ENCODE measurements at regions not wholly inside any gene's neighbourhood (a gene's known extent, or its start where the extent isn't known, plus 50 kb on each side); places are given as distances from the start of the nearest gene placed in this dataset.

- ATAC-seq (no peak), FAIRE-seq (no peak), DNase-seq (ENCODE audit: low read depth, low spot score) (no peak)
- ChIA-PET POLR2A (no interaction called here), RAD21 (ENCODE audit: unreplicated experiment) (no interaction called here), SMC1A (ENCODE audit: uncharacterized antibody, unreplicated experiment) (no interaction called here), CTCF (no interaction called here)
- Histone ChIP-seq H3K9me3 (replicated peaks; ENCODE audit: control insufficient read depth, insufficient read depth, low read length) (no peaks in the 10 kb centered on the region), H3K36me3 (ENCODE audit: control insufficient read depth in 2 of 2, insufficient read depth in 2 of 2, low read length in 1 of 2) (no peaks in the 10 kb centered on the region), H3K9ac (ENCODE audit: control insufficient read depth, insufficient read depth, low read length) (no peak overlapping the region), H3K4me2 (ENCODE audit: control insufficient read depth, insufficient read depth) (no peak overlapping the region), H4K20me1 (ENCODE audit: control insufficient read depth, insufficient read depth) (no peaks in the 10 kb centered on the region), H3K27ac (ENCODE audit: control insufficient read depth, insufficient read depth) (no peak overlapping the region), H3K27me3 (replicated peaks in 1 of 2; ENCODE audit: control insufficient read depth in 2 of 2, insufficient read depth in 2 of 2, low read length in 1 of 2) (no peaks in the 10 kb centered on the region), H3K4me3 (no peak overlapping the region), H3K4me1 (ENCODE audit: control insufficient read depth, insufficient read depth, low read length) (no peaks in the 10 kb centered on the region), H2AFZ (ENCODE audit: control insufficient read depth, low read depth, low read length) (no peak overlapping the region), H3K79me2 (ENCODE audit: control insufficient read depth, insufficient read depth, low read length) (no peaks in the 10 kb centered on the region)
- intact Hi-C loops (cut with micrococcal nuclease; ENCODE audit: unreplicated experiment), result no loop called here
- no TSS peak for BruUV-seq (replicated peaks)
- in situ Hi-C loops (cut with MboI), result no loop called here
- TF ChIP-seq ZBTB40 (IDR thresholded peaks at IDR 0.05; ENCODE audit: borderline replicate concordance) (peak; percentile 60; the same call in 1 of the 2 replicates), NFXL1 (IDR thresholded peaks at IDR 0.05; ENCODE audit: borderline replicate concordance) (no peak)
- WGBS (ENCODE audit: insufficient coverage, insufficient replicate concordance, low lambda C conversion rate, missing lambda C conversion rate), result 17% methylated on average over 9 of the region's 9 CpGs
Observed at GRCh38 chr4:159977907-159978617, 875.2 kb downstream of the RAPGEF2 start.

- Histone ChIP-seq H3K4me3 (no peak overlapping the region), H3K27me3 (replicated peaks in 1 of 2; ENCODE audit: control insufficient read depth in 2 of 2, insufficient read depth in 2 of 2, low read length in 1 of 2) (no peaks in the 10 kb centered on the region), H3K36me3 (ENCODE audit: control insufficient read depth in 2 of 2, insufficient read depth in 2 of 2, low read length in 1 of 2) (no peaks in the 10 kb centered on the region), H4K20me1 (ENCODE audit: control insufficient read depth, insufficient read depth) (no peaks in the 10 kb centered on the region), H3K79me2 (ENCODE audit: control insufficient read depth, insufficient read depth, low read length) (no peaks in the 10 kb centered on the region), H3K27ac (ENCODE audit: control insufficient read depth, insufficient read depth) (no peak overlapping the region), H3K9me3 (replicated peaks; ENCODE audit: control insufficient read depth, insufficient read depth, low read length) (no peaks in the 10 kb centered on the region), H3K9ac (ENCODE audit: control insufficient read depth, insufficient read depth, low read length) (no peak overlapping the region), H3K4me2 (ENCODE audit: control insufficient read depth, insufficient read depth) (no peak overlapping the region), H3K4me1 (ENCODE audit: control insufficient read depth, insufficient read depth, low read length) (no peaks in the 10 kb centered on the region), H2AFZ (ENCODE audit: control insufficient read depth, low read depth, low read length) (no peak overlapping the region)
- CTCF ChIA-PET, result no interaction called here
- TF ChIP-seq RUNX3 (IDR thresholded peaks at IDR 0.05; ENCODE audit: low read length), result no peak
- no peak for TF ChIP-seq BCL11A (IDR thresholded peaks at IDR 0.05; ENCODE audit: low read depth, low read length)
- TF ChIP-seq CEBPB (IDR thresholded peaks at IDR 0.05; ENCODE audit: borderline replicate concordance in 1 of 2, low read depth in 2 of 2, low read length in 2 of 2), result no peak
- TF ChIP-seq ZZZ3 (IDR thresholded peaks at IDR 0.05; ENCODE audit: control insufficient read depth, insufficient read length, low read depth), result no peak
- TF ChIP-seq SREBF1 (IDR thresholded peaks at IDR 0.05; ENCODE audit: low read length), result no peak
- TF ChIP-seq RELB (IDR thresholded peaks at IDR 0.05; ENCODE audit: low read depth), result no peak
- no peak for TF ChIP-seq NR2C1 (IDR thresholded peaks at IDR 0.05)
- TF ChIP-seq ZBED1 (IDR thresholded peaks at IDR 0.05; ENCODE audit: borderline replicate concordance), result no peak
- no peak for TF ChIP-seq STAT3 (IDR thresholded peaks at IDR 0.05; ENCODE audit: low read depth, low read length)
- no peak for FAIRE-seq
- no peak for ATAC-seq
- WGBS (ENCODE audit: insufficient coverage, insufficient replicate concordance, low lambda C conversion rate, missing lambda C conversion rate), result 24% methylated on average over 1 of the region's 1 CpG
- RAD21 ChIA-PET (ENCODE audit: unreplicated experiment), result no interaction called here
- in situ Hi-C loops (cut with MboI) (no loop called here), intact Hi-C loops (cut with micrococcal nuclease; ENCODE audit: unreplicated experiment) (no loop called here)
- POLR2A ChIA-PET, result no interaction called here
- no TSS peak for BruUV-seq (replicated peaks)
- SMC1A ChIA-PET (ENCODE audit: uncharacterized antibody, unreplicated experiment), result no interaction called here
- DNase-seq (ENCODE audit: low read depth, low spot score), result no peak
Observed at GRCh38 chr4:159979351-159979750, 876.5 kb downstream of the RAPGEF2 start.
